VCaP (cell line): ENCODE measurements at regions not wholly inside any gene's neighbourhood (a gene's known extent, or its start where the extent isn't known, plus 50 kb on each side); places are given as distances from the start of the nearest gene placed in this dataset.

ENCODE experiments used
- H3K27ac ChIP-seq: fragments of 450-650 bp; 2 replicates; pipeline ENCODE4 v1.5.1; 2017
- TF ChIP-seq, protein P1 (sequence below): fragments of 450-650 bp; conservative IDR thresholded peaks from 2 replicates; pipeline ENCODE4 v1.5.1; 2017; ENCODE audit warnings: mild to moderate bottlenecking, moderate library complexity

DNA sequence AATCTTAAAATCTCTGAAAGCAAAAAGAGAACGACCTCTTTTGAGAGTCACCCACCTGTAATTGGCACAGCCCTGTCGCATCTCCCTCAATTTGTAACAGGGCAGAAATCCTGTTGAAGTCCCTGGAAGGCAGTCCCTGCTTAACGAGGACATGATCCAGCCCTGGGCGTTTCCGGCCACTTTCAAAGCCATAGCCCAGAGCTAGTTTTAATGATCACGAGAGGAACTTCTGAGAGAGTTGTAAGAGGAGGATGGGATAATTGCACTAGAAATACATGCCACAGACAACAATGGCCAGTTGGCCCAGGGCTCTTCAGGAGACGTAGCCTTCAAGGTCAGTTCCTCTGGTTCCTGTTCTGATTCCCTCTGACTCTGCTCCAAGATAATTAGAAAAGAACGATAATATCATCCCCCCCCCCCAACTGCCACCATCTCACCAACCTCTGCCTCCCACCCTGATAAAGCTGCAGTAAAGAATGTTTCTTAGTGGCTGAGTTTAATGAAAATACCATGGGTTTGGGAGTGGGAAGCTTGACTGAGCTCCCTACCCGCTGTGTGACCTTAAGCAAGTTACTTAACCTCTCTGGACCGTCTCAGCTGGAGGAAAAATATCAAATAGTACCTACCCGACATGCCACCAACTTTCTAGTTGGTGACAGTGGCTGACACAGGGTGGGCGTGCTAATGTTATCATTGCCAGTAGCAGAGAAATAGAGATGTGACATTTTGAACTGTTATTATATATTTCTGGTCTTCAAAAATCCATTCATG is 140.0 kb downstream of the OMA1 start:
- no peak overlapping the region for H3K27ac ChIP-seq

DNA sequence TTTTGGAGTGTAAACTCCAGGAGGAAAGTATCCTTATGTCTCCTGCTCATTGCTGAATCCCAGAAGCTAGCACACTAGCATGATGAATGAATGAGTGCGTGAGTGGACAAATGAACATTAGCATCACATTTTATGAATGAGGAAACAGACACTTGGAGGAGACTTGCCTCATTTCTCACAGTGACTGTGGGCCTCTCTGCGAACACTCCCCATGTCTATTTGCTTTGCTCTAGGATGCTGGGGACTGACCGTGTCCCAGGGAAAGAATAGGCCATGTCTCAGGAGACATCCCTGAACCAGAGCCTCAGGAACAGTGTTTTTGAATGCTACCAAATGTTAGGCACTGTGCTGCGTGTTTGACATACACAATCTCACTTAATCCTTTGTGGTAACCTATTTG is 140.9 kb downstream of the OMA1 start:
- TF ChIP-seq, protein P1, sequence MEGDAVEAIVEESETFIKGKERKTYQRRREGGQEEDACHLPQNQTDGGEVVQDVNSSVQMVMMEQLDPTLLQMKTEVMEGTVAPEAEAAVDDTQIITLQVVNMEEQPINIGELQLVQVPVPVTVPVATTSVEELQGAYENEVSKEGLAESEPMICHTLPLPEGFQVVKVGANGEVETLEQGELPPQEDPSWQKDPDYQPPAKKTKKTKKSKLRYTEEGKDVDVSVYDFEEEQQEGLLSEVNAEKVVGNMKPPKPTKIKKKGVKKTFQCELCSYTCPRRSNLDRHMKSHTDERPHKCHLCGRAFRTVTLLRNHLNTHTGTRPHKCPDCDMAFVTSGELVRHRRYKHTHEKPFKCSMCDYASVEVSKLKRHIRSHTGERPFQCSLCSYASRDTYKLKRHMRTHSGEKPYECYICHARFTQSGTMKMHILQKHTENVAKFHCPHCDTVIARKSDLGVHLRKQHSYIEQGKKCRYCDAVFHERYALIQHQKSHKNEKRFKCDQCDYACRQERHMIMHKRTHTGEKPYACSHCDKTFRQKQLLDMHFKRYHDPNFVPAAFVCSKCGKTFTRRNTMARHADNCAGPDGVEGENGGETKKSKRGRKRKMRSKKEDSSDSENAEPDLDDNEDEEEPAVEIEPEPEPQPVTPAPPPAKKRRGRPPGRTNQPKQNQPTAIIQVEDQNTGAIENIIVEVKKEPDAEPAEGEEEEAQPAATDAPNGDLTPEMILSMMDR: no peak
- no peak overlapping the region for H3K27ac ChIP-seq

More for the DNA sequence above, 140.0 kb downstream of the OMA1 start:
- TF ChIP-seq, protein P1: no peak

DNA sequence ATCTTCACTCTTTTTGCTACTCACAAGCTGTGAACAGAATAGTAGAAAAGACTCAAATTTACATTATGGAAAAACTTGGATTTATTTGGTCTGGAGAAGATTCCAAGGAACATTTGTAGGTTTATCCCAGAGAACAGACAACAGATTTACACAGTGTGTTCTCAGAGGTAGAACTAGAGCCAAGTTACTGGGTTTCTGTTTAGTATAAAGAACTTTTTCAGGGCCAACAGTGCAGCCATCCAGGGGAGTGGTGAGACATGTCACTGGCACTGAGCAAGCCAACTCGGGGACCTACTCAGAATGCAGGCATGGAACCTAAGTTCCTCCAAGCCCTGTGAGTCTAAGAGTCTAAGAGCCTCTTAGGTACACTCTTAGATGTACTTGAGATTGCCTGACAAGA is 142.6 kb downstream of the OMA1 start:
- TF ChIP-seq, protein P1: no peak
- H3K27ac ChIP-seq: no peak overlapping the region

DNA sequence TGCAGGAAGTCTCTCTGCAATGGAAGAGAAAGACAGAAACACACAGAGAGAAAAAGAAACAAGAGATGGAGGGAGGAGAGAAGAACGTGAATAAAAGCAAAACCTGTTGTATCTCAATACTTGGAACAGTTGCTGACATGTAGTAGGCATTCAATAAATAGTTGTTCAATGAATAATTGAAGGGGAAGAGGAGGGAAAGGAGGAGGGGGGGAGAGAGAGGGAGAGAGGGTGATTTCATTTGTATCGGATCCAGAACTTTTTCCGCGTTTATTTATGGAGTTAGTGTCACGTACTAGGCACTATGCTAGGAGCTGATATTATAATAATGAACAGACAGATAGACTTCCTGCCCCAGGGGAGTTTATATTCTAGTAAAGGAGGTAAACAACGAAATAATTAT is 144.1 kb downstream of the OMA1 start:
- TF ChIP-seq, protein P1: no peak
- no peak overlapping the region for H3K27ac ChIP-seq

DNA sequence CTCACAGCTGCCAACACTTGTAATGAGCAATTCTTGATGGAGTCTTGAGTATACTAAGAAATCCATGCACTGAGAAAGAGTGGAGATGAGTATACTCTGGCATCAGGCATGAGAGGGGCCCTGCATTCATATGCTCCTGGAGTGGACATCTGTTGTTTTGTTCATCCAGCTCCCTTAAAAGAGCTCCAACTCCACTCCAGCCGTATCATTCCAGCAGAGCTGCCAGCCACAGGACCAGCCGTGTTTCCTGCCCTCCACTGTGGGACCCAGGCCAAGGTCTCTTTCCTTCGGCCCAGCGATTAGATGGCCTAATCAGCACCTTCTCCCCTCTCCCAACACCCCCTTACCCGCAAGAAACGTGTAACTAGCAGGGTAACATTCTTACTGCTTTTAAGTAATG is 144.5 kb downstream of the OMA1 start:
- TF ChIP-seq, protein P1: no peak
- no peak overlapping the region for H3K27ac ChIP-seq

DNA sequence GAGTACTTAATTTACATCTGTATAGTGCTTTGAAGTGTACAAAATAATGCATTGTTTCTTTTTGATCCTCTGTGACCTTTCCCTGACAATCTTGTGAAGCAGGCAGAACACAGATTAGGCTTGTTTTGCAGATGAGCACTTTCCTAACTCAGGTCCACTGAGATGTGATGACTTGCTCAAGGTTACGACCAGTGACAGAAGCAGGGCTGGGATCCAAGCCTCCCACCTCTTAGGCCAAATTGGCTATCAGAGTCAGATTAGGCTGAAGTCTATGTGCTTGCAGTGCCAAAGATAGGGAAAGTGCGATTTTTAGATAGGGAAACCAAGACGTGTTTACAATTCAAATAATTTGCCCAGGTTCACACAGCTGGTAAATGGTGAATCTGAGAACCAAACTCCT is 147.3 kb downstream of the OMA1 start:
- TF ChIP-seq, protein P1: no peak
- H3K27ac ChIP-seq: no peak overlapping the region

DNA sequence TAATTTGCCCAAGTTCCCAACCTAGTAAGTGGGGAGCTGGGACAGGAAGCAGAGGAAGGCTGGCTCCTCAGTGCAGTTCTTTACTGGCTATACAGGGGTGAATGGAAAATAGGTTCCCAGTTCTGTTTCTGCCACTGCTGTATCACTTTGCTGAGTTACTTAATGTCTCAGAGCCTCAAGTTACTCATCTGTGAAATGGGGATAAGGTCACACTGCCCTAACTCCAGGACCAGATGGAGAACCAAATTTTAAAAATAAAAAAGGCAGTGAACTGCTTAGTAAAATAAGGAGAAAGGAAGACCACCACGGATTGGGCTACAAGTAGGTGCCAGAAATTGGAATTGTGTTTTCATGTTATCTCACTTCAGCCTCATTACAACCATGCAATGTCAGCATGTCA is 147.8 kb downstream of the OMA1 start:
- H3K27ac ChIP-seq: no peak overlapping the region
- TF ChIP-seq, protein P1: no peak
